ENCODE measurements at regions not wholly inside any gene's neighbourhood (a gene's known extent, or its start where the extent isn't known, plus 50 kb on each side); places are given as distances from the start of the nearest gene placed in this dataset.

DNA sequence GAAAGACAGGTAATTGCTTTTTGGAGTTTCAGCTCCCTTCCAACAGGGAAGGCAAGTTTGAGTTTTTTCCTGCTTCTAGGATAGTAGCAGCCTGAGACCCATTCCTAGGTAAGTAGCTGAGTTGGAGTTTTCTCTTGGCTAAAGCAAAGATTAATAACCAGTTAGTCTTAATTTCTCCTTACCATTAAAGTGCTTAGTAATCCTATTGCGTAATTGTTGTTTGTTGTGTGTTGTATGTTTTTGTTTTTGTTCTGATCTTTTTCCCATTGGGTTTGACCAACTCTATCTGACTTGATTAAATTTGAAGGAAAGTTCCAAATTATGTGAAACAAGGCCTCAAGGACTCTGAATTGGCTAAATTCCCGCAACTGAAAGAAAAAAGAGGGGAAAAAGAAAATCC is 83.5 kb downstream of the TBX22 start:
- TF ChIP-seq, protein P1, sequence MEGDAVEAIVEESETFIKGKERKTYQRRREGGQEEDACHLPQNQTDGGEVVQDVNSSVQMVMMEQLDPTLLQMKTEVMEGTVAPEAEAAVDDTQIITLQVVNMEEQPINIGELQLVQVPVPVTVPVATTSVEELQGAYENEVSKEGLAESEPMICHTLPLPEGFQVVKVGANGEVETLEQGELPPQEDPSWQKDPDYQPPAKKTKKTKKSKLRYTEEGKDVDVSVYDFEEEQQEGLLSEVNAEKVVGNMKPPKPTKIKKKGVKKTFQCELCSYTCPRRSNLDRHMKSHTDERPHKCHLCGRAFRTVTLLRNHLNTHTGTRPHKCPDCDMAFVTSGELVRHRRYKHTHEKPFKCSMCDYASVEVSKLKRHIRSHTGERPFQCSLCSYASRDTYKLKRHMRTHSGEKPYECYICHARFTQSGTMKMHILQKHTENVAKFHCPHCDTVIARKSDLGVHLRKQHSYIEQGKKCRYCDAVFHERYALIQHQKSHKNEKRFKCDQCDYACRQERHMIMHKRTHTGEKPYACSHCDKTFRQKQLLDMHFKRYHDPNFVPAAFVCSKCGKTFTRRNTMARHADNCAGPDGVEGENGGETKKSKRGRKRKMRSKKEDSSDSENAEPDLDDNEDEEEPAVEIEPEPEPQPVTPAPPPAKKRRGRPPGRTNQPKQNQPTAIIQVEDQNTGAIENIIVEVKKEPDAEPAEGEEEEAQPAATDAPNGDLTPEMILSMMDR (IDR thresholded peaks at IDR 0.05; ENCODE audit: borderline replicate concordance, insufficient read depth, low read depth, low read length): no peak
- no peak overlapping the region for H3K4me3 ChIP-seq (ENCODE audit: low read depth, low read length)

DNA sequence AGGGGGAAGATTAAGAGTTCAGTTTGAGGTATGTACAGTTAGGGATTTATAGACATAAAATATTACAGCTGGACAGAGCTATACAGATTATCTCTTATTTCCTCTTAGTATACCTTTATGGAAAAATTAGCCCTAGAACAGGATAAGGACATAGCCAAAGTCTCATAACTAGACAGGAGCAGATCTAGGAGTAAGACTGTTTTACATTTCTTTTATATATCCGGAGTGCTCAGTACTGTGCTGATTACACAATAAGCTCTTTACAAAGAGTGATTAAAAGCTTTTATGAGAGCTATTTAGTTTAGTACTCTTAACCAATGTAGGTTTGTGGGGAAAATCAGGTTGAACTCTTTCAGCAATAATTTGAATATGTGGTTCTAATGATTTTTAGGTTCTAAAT is 105.8 kb downstream of the TBX22 start:
- TF ChIP-seq, protein P1 (IDR thresholded peaks at IDR 0.05; ENCODE audit: borderline replicate concordance, insufficient read depth, low read depth, low read length): no peak
- H3K4me3 ChIP-seq (ENCODE audit: low read depth, low read length): no peak overlapping the region

DNA sequence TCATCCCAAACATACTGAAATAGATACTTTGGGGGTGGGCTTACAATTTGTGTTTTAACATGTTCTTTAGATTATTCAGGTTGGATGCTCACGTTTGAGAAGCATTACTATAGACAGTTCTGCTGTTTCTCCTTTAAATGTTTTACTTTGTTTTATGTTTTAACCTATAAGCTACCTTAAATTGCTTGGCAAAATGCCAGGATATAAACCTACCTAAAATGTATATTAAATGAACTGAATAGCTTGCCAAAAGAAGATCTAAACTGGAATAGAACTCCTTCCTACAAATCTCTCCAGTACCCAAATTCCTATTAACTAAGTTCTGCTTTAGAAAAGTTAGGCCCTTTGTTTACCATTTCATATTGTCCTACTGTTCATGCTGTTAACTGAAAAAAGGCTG is 124.4 kb downstream of the TBX22 start:
- H3K4me3 ChIP-seq (ENCODE audit: low read depth, low read length): no peak overlapping the region
- TF ChIP-seq, protein P1 (IDR thresholded peaks at IDR 0.05; ENCODE audit: borderline replicate concordance, insufficient read depth, low read depth, low read length): no peak

DNA sequence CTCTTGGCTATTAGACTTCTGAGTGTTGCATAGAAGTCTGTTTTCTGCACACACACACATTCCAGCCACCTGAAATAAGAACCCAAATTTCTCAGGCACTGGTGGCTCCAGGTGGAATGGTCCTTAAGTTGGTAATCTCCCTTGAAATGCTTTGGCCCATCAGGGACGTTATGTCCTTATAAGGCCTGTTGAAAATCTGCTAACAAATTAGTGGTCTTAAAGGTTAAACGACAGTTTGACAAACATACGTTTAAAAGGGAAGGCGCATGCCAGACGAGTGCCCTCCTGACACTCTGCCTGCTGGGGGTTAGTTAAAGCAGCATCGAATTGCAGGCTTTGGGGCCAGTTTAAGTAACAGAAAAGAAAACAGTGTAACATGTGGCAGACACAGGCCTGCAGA is 125.0 kb downstream of the TBX22 start:
- TF ChIP-seq, protein P1 (IDR thresholded peaks at IDR 0.05; ENCODE audit: borderline replicate concordance, insufficient read depth, low read depth, low read length): no peak
- H3K4me3 ChIP-seq (ENCODE audit: low read depth, low read length): no peak overlapping the region

DNA sequence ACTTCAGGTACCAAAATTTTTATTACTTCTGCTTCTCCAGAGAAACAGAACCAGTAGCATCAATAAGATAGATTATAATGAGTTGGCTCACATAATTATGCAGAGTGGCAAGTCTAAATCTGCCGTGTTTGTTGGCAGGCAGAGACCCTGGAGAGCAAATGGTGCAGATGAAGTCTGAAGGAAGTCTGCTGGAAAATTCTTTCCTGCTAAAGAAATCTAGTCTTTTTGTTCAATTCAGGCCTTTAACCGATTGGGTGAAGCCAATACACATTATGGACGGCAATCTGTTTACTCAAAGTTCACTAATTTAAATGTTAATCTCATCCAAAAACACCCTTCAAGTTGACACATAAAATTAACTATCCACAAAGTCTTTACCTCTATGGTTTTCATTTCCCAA is 156.0 kb downstream of the TBX22 start:
- no peak overlapping the region for H3K4me3 ChIP-seq (ENCODE audit: low read depth, low read length)
- TF ChIP-seq, protein P1 (IDR thresholded peaks at IDR 0.05; ENCODE audit: borderline replicate concordance, insufficient read depth, low read depth, low read length): no peak

DNA sequence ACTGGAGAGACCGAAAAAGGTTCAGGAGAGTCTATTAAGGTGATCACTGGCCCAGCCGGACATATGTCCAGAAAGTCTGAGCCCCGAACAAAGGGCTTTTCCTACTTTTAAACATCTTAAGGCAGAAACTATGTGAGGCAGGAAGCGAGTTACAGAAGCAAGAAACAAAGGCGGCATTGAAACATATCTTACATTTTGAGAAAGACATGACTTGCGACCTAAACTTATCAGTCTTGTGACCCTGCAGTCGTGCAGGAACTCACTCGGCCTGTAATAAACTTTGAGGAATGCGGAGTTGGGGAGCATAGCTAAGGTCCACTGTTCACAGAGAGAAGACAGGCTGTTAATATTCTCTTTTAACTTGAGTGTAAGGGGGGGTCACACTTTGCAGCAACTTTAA is 158.7 kb downstream of the TBX22 start:
- TF ChIP-seq, protein P1 (IDR thresholded peaks at IDR 0.05; ENCODE audit: borderline replicate concordance, insufficient read depth, low read depth, low read length): no peak
- H3K4me3 ChIP-seq (ENCODE audit: low read depth, low read length): no peak overlapping the region

DNA sequence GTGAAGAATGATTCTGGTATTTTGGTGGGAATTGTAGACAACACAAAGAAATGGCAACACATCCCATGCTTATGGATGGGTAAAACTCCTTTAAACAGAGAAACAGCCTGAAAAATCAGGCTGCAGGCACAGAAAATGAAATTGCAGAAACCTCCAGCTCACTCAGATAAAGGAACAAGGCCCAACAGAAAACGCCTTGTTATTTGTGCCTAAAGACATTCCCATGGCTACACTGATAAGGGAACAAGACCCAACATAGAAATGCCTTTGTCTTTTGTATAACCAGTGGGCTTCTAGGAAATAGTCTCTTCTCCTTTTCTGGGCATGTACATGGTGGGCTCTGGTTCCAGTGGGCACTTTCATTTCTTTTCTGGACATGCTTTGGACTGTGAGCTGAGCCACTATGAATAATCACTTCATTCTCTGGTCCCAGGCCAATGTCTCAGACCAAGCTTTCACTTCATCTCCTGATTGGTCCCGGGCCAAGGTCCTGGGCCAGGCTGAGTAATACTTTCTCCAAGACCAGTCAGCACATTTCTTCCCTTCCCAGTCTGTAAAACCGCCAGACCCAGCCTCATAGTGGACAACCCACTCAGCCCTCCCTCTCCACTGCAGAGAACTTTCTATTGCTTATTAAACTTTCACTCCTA is 160.5 kb downstream of the TBX22 start:
- H3K4me3 ChIP-seq (ENCODE audit: low read depth, low read length): no peak overlapping the region
- TF ChIP-seq, protein P1 (IDR thresholded peaks at IDR 0.05; ENCODE audit: borderline replicate concordance, insufficient read depth, low read depth, low read length): no peak
